ENCODE measurements at regions not wholly inside any gene's neighbourhood (a gene's known extent, or its start where the extent isn't known, plus 50 kb on each side); places are given as distances from the start of the nearest gene placed in this dataset.

DNA sequence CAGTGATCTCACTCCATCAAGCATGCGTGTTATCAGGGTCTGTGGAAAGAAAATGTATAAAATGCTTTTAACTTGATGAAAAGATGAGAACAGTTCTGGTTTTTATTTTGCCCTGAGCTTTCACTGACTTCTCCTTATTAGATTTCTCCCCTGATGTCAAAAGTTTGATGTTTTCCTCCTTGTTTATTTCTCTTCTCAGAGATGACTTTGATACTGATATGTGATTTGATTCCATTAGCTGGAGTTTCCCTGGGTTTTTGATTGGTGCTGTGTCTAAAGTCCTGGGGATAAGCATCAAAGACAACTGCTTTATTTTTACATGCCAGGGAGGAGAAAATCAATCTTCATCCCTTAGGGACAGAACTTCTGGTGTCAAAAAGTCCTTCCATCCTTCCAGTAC is 510.0 kb downstream of the KCTD16 start:
- WGBS, 2 donors: 71 to 84% methylated on average over 1 of the region's 1 CpG
- intact Hi-C loops (cut with DNase I; ENCODE audit: low total_unique reads): no loop called here
- TF ChIP-seq, protein P1, sequence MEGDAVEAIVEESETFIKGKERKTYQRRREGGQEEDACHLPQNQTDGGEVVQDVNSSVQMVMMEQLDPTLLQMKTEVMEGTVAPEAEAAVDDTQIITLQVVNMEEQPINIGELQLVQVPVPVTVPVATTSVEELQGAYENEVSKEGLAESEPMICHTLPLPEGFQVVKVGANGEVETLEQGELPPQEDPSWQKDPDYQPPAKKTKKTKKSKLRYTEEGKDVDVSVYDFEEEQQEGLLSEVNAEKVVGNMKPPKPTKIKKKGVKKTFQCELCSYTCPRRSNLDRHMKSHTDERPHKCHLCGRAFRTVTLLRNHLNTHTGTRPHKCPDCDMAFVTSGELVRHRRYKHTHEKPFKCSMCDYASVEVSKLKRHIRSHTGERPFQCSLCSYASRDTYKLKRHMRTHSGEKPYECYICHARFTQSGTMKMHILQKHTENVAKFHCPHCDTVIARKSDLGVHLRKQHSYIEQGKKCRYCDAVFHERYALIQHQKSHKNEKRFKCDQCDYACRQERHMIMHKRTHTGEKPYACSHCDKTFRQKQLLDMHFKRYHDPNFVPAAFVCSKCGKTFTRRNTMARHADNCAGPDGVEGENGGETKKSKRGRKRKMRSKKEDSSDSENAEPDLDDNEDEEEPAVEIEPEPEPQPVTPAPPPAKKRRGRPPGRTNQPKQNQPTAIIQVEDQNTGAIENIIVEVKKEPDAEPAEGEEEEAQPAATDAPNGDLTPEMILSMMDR (IDR thresholded peaks at IDR 0.05): no peak
- TF ChIP-seq POLR2A (IDR thresholded peaks at IDR 0.05): no peak
- no peak overlapping the region for H3K4me3 ChIP-seq (ENCODE audit: low read depth, poor library complexity, severe bottlenecking)
- DNase-seq (ENCODE audit: low spot score in 2 of 2): no peak

DNA sequence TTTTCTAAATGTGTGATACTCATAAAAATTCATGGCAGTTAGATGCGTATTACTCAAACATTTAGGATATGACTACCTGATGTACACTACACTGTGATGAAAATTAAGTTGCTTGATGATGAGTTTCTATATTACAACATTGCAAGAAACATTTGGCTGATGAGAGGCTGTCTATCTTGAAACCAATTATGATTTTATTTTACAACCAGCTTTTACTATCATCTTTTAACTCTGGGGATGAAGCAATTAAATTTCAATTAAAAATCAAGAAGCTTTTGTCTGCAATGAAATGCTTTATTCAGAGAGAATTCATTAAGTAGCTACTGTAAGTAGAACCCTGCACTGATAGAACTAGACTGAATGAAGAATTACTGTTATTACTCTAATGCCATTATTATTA is 500.4 kb downstream of the KCTD16 start:
- intact Hi-C loops (cut with DNase I; ENCODE audit: low total_unique reads): no loop called here
- no peak for TF ChIP-seq POLR2A (IDR thresholded peaks at IDR 0.05)
- 94 to 95% methylated on average over 1 of the region's 1 CpG for WGBS, 2 donors
- DNase-seq (ENCODE audit: low spot score in 2 of 2): no peak
- no peak overlapping the region for H3K4me3 ChIP-seq (ENCODE audit: low read depth, poor library complexity, severe bottlenecking)

DNA sequence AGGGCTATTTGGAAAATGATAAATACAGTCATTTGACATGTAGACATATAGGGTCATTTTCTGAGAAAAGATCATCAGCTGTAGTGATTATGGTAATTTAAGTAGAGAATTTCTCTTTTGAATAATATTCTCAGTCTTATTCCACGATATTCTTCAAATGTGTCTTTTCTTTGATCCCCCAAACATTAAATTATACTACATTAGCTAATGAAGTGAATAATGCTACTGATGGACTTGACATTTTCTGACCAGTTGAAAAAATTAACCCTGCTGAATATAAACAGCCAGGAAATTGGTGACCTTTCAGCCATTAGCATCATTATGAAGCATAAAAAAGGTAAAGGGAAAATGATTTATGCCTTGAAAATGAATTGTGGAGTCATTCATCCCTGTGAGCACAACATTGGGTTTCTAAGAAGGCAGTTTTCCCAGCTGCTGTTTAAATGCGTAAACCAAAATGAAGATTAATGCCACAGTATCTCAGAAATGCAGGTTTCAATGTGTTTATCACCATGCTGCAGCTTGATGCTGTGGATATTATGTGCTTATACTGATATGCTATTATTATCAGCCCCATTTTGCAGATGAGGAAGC is 489.1 kb downstream of the KCTD16 start:
- no peak overlapping the region for H3K4me3 ChIP-seq (ENCODE audit: low read depth, poor library complexity, severe bottlenecking)
- intact Hi-C loops (cut with DNase I; ENCODE audit: low total_unique reads): no loop called here
- TF ChIP-seq, protein P1 (IDR thresholded peaks at IDR 0.05): no peak
- no peak for TF ChIP-seq POLR2A (IDR thresholded peaks at IDR 0.05)
- WGBS, 2 donors: 68 to 79% methylated on average over 2 of the region's 2 CpGs
- no peak for DNase-seq (ENCODE audit: low spot score in 2 of 2)

DNA sequence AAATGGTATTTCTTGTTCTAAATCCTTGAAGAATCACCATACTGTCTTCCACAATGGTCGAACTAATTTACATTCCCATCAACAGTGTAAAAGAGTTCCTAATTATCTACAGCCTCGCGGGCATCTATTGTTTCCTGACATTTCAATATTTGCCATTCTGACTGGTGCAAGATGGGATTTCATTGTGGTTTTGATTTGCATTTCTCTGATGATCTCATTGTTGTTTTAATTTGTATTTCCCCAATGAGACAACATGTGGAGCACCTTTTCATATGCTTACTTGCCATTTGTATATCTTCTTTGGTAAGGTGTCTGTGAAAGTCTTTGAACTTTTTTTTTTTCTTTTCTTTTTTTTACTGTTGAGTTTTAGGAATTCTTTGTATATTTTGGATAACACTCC is 473.6 kb downstream of the KCTD16 start:
- no peak overlapping the region for H3K4me3 ChIP-seq (ENCODE audit: low read depth, poor library complexity, severe bottlenecking)
- intact Hi-C loops (cut with DNase I; ENCODE audit: low total_unique reads): no loop called here
- DNase-seq (ENCODE audit: low spot score in 2 of 2): no peak
- WGBS, 2 donors: 80 to 85% methylated on average over 3 of the region's 3 CpGs
- TF ChIP-seq, protein P1 (IDR thresholded peaks at IDR 0.05): no peak

DNA sequence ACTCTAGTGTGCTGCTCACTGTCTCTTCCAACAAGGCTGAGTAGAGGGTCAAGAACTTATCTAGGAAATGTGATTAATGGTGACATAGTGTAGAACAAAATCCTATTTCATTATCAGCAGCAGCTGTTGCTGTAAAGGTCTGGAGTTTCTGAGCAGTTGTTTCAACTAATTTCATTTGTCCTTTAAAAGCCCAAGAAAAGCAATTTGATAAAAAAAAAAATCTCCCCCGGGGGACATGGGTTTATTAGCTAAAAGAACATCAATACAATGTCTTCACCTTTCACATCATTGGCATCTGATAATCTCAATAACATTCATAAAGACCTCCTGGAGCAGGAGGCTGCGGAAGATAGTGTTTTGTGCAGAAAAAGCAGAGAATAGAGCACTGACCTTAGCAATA is 468.1 kb downstream of the KCTD16 start:
- WGBS, 2 donors: 67 to 72% methylated on average over 2 of the region's 2 CpGs
- intact Hi-C loops (cut with DNase I; ENCODE audit: low total_unique reads): no loop called here

DNA sequence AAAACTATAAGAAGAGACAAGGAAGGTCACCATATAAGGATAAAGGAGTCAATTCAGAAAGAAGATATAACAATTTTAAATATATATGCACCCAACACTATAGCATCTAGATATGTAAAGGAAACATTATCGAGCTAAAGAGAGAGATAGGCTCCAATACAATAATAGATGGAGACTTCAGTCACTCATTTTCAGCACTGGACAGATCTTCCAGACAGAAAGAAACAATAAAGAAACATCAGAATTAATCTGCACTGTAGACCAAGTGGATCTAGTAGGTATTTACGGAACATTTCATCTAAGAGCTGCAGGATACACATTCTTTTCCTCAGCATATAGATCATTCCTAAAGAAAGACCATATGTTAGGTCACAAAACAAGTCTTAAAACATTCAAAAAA is 463.5 kb downstream of the KCTD16 start:
- no peak for TF ChIP-seq POLR2A (IDR thresholded peaks at IDR 0.05)
- TF ChIP-seq, protein P1 (IDR thresholded peaks at IDR 0.05): no peak
- H3K4me3 ChIP-seq (ENCODE audit: low read depth, poor library complexity, severe bottlenecking): no peak overlapping the region
- 88 to 89% methylated on average over 2 of the region's 2 CpGs for WGBS, 2 donors
- DNase-seq (ENCODE audit: low spot score in 2 of 2): no peak
- intact Hi-C loops (cut with DNase I; ENCODE audit: low total_unique reads): no loop called here

More for the DNA sequence above, 468.1 kb downstream of the KCTD16 start:
- H3K4me3 ChIP-seq (ENCODE audit: low read depth, poor library complexity, severe bottlenecking): no peak overlapping the region
- TF ChIP-seq, protein P1 (IDR thresholded peaks at IDR 0.05): no peak
- TF ChIP-seq POLR2A (IDR thresholded peaks at IDR 0.05): no peak
- DNase-seq (ENCODE audit: low spot score in 2 of 2): no peak
